ENCODE measurements at regions not wholly inside any gene's neighbourhood (a gene's known extent, or its start where the extent isn't known, plus 50 kb on each side); places are given as distances from the start of the nearest gene placed in this dataset.
"Not testable (repeated sequence)": the region's sequence is repeated elsewhere in the genome, so short reads cannot be mapped to it uniquely, and the experiment has no call there.

- Mint-ChIP-seq H3K9me3 (peaks cover 6% of the 10 kb centered on the region), H3K36me3 (ENCODE audit: low read depth) (no peaks in the 10 kb centered on the region), H3K4me1 (ENCODE audit: low read depth) (no peaks in the 10 kb centered on the region)
Measured at GRCh38 chr2:217351378-217351777, 491.5 kb upstream of the TNP1 start.

DNA sequence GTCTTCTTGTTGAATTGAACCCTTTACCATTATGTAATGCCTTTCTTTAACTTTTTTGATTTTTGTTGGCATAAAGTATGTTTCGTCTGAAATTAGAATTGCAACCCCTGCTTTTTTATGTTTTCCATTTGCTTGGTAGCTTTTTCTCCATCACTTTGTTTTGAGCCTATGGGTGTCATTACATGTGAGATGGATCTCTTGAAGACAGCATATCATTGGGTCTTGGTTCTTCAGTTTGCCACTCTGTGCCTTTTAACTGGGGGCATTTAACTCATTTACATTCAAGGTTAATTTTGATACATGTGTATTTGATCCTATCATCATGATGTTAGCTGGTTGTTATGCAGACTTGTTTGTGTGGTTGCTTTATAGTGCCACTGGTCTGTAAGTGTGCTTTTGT is 489.4 kb upstream of the TNP1 start:
- Mint-ChIP-seq H3K27me3 (ENCODE audit: low read depth) (no peaks in the 10 kb centered on the region), H3K36me3 (ENCODE audit: low read depth) (no peaks in the 10 kb centered on the region), H3K4me1 (ENCODE audit: low read depth) (no peaks in the 10 kb centered on the region), H3K4me3 (no peak overlapping the region), H3K9me3 (peaks cover 6% of the 10 kb centered on the region), H3K27ac (no peak overlapping the region)

More at GRCh38 chr2:217351378-217351777, 491.5 kb upstream of the TNP1 start:
- no peaks in the 10 kb centered on the region for H3K27me3 Mint-ChIP-seq (ENCODE audit: low read depth)
- H3K27ac Mint-ChIP-seq: no peak overlapping the region
- no peak overlapping the region for H3K4me3 Mint-ChIP-seq

DNA sequence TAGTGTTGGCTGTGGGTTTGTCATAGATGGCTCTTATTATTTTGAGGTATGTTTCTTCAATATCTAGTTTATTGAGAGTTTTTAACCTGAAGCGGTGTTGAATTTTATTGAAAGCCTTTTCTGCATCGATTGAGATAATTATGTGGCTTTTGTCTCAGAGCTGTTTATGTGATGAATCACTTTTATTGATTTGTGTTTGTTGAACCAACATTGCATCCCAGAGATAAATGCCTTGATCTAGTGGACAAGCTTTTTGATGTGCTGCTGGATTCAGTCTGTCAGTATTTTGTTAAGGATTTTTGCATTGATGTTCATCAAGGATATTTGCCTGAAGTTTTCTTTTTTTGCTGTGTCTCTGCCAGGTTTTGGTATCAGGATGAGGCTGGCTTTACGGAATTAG is 487.8 kb upstream of the TNP1 start:
- not testable (repeated sequence) for H3K4me1 Mint-ChIP-seq (ENCODE audit: low read depth); H3K27ac Mint-ChIP-seq; H3K27me3 Mint-ChIP-seq (ENCODE audit: low read depth); H3K4me3 Mint-ChIP-seq; H3K36me3 Mint-ChIP-seq (ENCODE audit: low read depth); H3K9me3 Mint-ChIP-seq

DNA sequence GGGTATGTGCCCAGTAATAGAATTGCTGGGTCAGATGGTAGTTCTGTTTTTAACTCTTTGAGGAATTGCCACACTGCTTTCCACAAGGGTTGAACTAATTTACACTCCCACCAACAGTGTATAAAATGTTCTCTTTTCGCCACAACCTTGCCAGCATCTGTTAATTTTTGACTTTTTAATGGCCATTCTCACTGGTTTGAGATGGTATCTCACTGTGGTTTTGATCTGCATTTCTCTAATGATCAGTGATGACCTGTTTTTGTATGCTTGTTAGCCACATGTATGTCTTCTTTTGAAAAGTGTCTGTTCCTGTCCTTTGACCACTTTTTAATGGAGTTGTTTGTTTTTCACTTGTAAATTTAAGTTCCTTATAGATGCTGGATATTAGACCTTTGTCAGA is 486.2 kb upstream of the TNP1 start:
- not testable (repeated sequence) for H3K9me3 Mint-ChIP-seq; H3K4me1 Mint-ChIP-seq (ENCODE audit: low read depth); H3K27me3 Mint-ChIP-seq (ENCODE audit: low read depth); H3K27ac Mint-ChIP-seq; H3K36me3 Mint-ChIP-seq (ENCODE audit: low read depth); H3K4me3 Mint-ChIP-seq

GRCh38 chr2:217340899-217341298 is 481.0 kb upstream of the TNP1 start:
- no peaks in the 10 kb centered on the region for H3K27me3 Mint-ChIP-seq (ENCODE audit: low read depth)
- no peaks in the 10 kb centered on the region for H3K36me3 Mint-ChIP-seq (ENCODE audit: low read depth)
- H3K9me3 Mint-ChIP-seq: no peaks in the 10 kb centered on the region
- H3K4me1 Mint-ChIP-seq (ENCODE audit: low read depth): no peaks in the 10 kb centered on the region
- H3K27ac Mint-ChIP-seq: no peak overlapping the region
- H3K4me3 Mint-ChIP-seq: no peak overlapping the region

GRCh38 chr2:217340176-217340575 is 480.3 kb upstream of the TNP1 start:
- H3K9me3 Mint-ChIP-seq: no peaks in the 10 kb centered on the region
- H3K36me3 Mint-ChIP-seq (ENCODE audit: low read depth): no peaks in the 10 kb centered on the region
- no peaks in the 10 kb centered on the region for H3K27me3 Mint-ChIP-seq (ENCODE audit: low read depth)
- no peak overlapping the region for H3K4me3 Mint-ChIP-seq
- no peak overlapping the region for H3K27ac Mint-ChIP-seq
- no peaks in the 10 kb centered on the region for H3K4me1 Mint-ChIP-seq (ENCODE audit: low read depth)

DNA sequence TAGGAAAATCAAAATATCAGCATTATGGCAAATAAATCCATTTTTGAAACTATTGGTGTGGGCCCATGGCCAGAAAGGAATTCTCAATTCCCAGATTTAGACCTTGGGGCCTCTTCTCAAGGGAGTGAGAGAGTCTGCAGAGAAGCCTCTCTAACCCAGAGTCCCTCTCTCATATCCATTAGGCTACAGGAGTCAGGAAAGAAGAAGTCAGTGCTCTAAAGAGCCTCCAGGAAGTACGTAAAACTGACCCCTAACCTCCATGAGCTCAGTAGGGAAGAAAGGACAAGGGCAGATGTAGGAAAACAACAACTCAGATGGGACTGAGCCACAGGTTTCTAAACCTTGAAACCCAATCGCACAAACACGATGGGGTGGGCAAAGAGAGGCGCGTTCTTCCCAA is 479.9 kb upstream of the TNP1 start:
- H3K27ac Mint-ChIP-seq: no peak overlapping the region
- no peaks in the 10 kb centered on the region for H3K4me1 Mint-ChIP-seq (ENCODE audit: low read depth)
- no peaks in the 10 kb centered on the region for H3K27me3 Mint-ChIP-seq (ENCODE audit: low read depth)
- H3K36me3 Mint-ChIP-seq (ENCODE audit: low read depth): no peaks in the 10 kb centered on the region
- H3K4me3 Mint-ChIP-seq: no peak overlapping the region
- H3K9me3 Mint-ChIP-seq: no peaks in the 10 kb centered on the region

DNA sequence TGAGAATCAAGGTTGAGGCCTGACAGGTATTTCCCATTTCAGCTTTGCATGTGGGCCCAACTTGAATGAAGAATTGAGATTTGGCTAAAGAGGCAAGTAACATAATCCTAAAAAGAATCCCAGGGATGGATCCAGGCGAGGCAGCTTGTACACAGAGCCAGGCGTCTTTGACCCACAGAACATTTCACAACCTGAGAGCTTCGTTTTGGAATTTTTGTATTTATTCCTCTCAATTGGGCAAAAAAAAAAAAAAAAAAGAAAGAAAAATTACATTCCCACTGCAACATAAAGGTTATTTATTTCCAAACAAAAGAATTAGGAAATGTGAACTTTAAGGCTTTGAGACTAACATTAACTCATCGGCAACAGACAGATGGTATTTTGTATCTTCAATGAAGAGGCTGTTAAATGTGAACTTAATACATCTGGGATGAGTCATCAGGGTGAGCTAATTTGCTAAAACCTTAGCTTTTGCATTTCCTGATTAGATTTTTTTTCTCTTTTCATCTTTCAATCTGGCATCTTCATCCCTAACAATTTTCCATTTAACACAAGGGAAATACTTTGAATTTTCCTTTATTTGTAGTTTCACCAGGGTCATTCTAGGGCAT is 478.5 kb upstream of the TNP1 start:
- H3K4me3 Mint-ChIP-seq: no peak overlapping the region
- no peaks in the 10 kb centered on the region for H3K27me3 Mint-ChIP-seq (ENCODE audit: low read depth)
- no peaks in the 10 kb centered on the region for H3K4me1 Mint-ChIP-seq (ENCODE audit: low read depth)
- no peak overlapping the region for H3K27ac Mint-ChIP-seq
- no peaks in the 10 kb centered on the region for H3K9me3 Mint-ChIP-seq
- H3K36me3 Mint-ChIP-seq (ENCODE audit: low read depth): no peaks in the 10 kb centered on the region

DNA sequence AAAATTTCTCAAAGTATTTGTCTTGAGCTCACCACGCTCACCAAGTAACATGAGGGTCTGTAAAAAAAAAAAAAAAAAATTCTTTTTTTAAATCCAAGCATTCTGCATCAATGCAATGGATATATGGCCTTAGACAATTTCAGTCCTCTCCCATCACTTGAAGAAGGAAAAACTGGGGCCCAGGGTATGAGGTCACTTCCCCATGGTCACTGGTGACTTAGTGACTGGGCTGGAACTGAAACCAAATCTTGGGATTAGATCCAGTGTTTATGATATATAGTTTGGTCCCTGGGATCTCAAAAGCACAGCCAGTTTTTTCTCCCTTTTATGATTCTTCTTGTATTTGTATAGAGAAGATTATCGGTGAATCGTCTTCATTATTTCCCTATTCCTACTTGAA is 477.9 kb upstream of the TNP1 start:
- H3K4me3 Mint-ChIP-seq: no peak overlapping the region
- H3K27me3 Mint-ChIP-seq (ENCODE audit: low read depth): no peaks in the 10 kb centered on the region
- H3K36me3 Mint-ChIP-seq (ENCODE audit: low read depth): no peaks in the 10 kb centered on the region
- H3K9me3 Mint-ChIP-seq: no peaks in the 10 kb centered on the region
- H3K4me1 Mint-ChIP-seq (ENCODE audit: low read depth): no peaks in the 10 kb centered on the region
- no peak overlapping the region for H3K27ac Mint-ChIP-seq

DNA sequence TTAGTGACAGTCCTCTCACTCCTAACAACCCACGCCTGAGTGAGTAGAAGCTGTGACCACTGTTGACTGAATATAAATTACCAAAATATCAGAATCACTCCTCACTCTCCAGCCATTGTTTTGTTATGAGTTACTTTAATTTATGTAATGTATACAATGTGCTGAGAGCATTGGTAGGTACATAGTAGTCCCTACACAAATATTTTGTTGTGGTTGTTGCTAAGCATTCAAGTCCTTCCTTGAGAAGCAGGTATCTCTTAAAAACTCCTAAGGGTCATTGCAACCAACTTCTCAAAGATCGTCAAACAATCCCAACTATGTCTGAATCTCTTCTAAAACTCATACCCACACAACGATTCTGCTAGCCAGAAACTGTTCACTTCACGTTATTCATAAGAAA is 476.8 kb upstream of the TNP1 start:
- no peaks in the 10 kb centered on the region for H3K4me1 Mint-ChIP-seq (ENCODE audit: low read depth)
- no peak overlapping the region for H3K27ac Mint-ChIP-seq

GRCh38 chr2:217335341-217335966 is 475.6 kb upstream of the TNP1 start:
- Mint-ChIP-seq H3K4me3 (no peak overlapping the region), H3K27me3 (ENCODE audit: low read depth) (no peaks in the 10 kb centered on the region), H3K4me1 (ENCODE audit: low read depth) (no peaks in the 10 kb centered on the region), H3K36me3 (ENCODE audit: low read depth) (no peaks in the 10 kb centered on the region), H3K27ac (no peak overlapping the region), H3K9me3 (no peaks in the 10 kb centered on the region)

More for the DNA sequence above, 476.8 kb upstream of the TNP1 start:
- Mint-ChIP-seq H3K9me3 (no peaks in the 10 kb centered on the region), H3K4me3 (no peak overlapping the region), H3K36me3 (ENCODE audit: low read depth) (no peaks in the 10 kb centered on the region), H3K27me3 (ENCODE audit: low read depth) (no peaks in the 10 kb centered on the region)

- Mint-ChIP-seq H3K4me3 (no peak overlapping the region), H3K27ac (no peak overlapping the region), H3K27me3 (ENCODE audit: low read depth) (no peaks in the 10 kb centered on the region), H3K36me3 (ENCODE audit: low read depth) (no peaks in the 10 kb centered on the region), H3K4me1 (ENCODE audit: low read depth) (no peaks in the 10 kb centered on the region), H3K9me3 (no peaks in the 10 kb centered on the region)
Measured at GRCh38 chr2:217334561-217334960, 474.7 kb upstream of the TNP1 start.

DNA sequence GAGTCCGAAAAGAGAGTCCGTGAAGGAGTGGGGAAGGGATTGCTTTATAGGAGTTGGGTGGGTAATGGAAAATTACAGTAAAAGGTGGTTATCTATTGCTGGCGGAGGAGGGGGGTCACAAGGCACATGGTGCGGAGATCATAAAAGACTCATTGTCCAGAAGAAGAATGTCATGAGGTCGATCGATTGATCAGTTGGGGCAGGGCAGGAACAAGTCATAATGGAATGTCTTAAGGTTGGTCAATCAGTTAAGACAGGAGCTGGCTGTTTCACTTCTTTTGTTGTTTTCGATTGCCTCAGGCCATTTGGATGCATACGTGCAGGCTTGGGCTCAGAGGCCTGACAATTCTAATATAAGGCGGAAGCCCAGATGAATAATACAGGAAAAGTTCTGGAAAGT is 473.0 kb upstream of the TNP1 start:
- no peaks in the 10 kb centered on the region for H3K4me1 Mint-ChIP-seq (ENCODE audit: low read depth)
- no peaks in the 10 kb centered on the region for H3K9me3 Mint-ChIP-seq
- H3K27ac Mint-ChIP-seq: no peak overlapping the region
- H3K36me3 Mint-ChIP-seq (ENCODE audit: low read depth): no peaks in the 10 kb centered on the region
- H3K27me3 Mint-ChIP-seq (ENCODE audit: low read depth): no peaks in the 10 kb centered on the region
- no peak overlapping the region for H3K4me3 Mint-ChIP-seq

DNA sequence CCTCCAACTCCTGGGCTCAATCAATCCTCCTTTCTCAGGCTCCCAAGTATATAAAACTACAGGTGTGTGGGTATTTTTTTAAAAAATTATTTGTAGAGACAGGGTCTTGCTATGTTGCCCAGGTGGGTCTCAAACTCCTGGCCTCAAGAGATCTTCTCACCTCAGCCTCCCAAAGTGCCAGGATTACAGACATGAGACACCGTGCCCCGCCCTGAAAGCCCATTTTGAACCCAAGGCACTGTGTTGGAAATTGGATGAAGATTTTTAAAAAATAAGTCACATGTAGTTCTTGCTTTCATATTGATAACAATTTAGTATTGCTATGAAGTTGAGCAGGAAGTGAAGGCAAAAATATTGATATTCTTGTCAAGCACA is 472.5 kb upstream of the TNP1 start:
- no peak overlapping the region for H3K4me3 Mint-ChIP-seq
- H3K36me3 Mint-ChIP-seq (ENCODE audit: low read depth): no peaks in the 10 kb centered on the region
- no peaks in the 10 kb centered on the region for H3K27me3 Mint-ChIP-seq (ENCODE audit: low read depth)
- H3K9me3 Mint-ChIP-seq: no peaks in the 10 kb centered on the region
- no peak overlapping the region for H3K27ac Mint-ChIP-seq
- H3K4me1 Mint-ChIP-seq (ENCODE audit: low read depth): no peaks in the 10 kb centered on the region

- Mint-ChIP-seq H3K4me3 (no peak overlapping the region), H3K9me3 (no peaks in the 10 kb centered on the region), H3K27me3 (ENCODE audit: low read depth) (no peaks in the 10 kb centered on the region), H3K36me3 (ENCODE audit: low read depth) (no peaks in the 10 kb centered on the region), H3K4me1 (ENCODE audit: low read depth) (no peaks in the 10 kb centered on the region), H3K27ac (no peak overlapping the region)
Measured at GRCh38 chr2:217331523-217332416, 471.9 kb upstream of the TNP1 start.

Measured in T-helper 1 cell treated with Interleukin-12 subunit alpha and Interleukin-12 subunit beta and Interleukin-4 antibody, amounts not matched to agents 30 μg/mL and 1 μg/mL, for 36 hours (primary cell).